Loucy (cell line): ENCODE measurements at regions not wholly inside any gene's neighbourhood (a gene's known extent, or its start where the extent isn't known, plus 50 kb on each side); places are given as distances from the start of the nearest gene placed in this dataset.

Source experiments
- EZH2phosphoT487 ChIP-seq: fragments of 200-600 bp; IDR thresholded peaks from 2 replicates; pipeline ENCODE4 v1.6.1; 2018; ENCODE audit warnings: antibody characterized with exemption, mild to moderate bottlenecking, moderate library complexity, borderline replicate concordance
- TF ChIP-seq, protein P1 (sequence below): fragments of 200-600 bp; sonication (generic); conservative IDR thresholded peaks from 2 replicates; pipeline ENCODE4 v1.5.1; 2014; ENCODE audit warnings: mild to moderate bottlenecking, antibody characterized with exemption, low read length

DNA sequence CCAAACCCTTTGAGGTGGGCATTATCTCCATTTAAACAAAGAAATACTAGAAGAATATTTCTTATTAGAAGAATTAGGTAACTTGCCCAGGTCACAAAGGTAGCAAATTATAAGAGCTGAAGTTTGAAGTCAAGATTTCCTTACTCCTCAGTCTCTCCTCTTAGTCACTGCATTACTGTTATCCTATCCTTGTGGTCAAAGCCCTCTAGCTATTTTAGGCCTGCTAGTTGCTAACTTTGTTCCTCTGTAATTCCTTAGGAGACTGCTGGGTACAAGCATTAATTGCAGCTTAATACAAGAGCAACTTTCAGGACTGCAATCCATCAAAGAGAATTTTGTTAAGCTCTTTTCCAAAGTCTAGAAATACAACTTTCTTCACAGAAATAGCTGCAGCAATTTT is 528.2 kb downstream of the ZIC1 start:
- TF ChIP-seq, protein P1, sequence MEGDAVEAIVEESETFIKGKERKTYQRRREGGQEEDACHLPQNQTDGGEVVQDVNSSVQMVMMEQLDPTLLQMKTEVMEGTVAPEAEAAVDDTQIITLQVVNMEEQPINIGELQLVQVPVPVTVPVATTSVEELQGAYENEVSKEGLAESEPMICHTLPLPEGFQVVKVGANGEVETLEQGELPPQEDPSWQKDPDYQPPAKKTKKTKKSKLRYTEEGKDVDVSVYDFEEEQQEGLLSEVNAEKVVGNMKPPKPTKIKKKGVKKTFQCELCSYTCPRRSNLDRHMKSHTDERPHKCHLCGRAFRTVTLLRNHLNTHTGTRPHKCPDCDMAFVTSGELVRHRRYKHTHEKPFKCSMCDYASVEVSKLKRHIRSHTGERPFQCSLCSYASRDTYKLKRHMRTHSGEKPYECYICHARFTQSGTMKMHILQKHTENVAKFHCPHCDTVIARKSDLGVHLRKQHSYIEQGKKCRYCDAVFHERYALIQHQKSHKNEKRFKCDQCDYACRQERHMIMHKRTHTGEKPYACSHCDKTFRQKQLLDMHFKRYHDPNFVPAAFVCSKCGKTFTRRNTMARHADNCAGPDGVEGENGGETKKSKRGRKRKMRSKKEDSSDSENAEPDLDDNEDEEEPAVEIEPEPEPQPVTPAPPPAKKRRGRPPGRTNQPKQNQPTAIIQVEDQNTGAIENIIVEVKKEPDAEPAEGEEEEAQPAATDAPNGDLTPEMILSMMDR = no peak
- TF ChIP-seq EZH2phosphoT487 = no peak
